ENCODE measurements at regions not wholly inside any gene's neighbourhood (a gene's known extent, or its start where the extent isn't known, plus 50 kb on each side); places are given as distances from the start of the nearest gene placed in this dataset.

DNA sequence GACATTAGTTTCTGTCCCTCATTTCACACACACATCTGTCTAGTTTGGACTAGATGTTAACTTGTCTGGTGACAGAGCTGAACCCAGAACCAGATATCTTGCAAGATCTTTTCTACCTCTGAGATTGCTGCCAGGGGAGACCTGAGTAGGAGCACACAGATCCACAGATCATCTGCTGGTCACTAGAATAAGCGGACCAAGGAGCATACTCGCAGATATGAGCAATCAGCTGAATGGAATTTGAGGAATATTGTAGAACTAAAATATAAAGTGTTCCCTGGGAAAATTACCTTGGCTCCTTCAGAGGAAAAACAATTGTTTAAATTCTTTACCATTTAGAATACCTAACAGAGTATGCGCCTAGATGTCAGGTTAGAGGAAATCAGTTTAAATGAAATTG is 90.7 kb downstream of the TNFSF18 start:
- TF ChIP-seq, protein P1, sequence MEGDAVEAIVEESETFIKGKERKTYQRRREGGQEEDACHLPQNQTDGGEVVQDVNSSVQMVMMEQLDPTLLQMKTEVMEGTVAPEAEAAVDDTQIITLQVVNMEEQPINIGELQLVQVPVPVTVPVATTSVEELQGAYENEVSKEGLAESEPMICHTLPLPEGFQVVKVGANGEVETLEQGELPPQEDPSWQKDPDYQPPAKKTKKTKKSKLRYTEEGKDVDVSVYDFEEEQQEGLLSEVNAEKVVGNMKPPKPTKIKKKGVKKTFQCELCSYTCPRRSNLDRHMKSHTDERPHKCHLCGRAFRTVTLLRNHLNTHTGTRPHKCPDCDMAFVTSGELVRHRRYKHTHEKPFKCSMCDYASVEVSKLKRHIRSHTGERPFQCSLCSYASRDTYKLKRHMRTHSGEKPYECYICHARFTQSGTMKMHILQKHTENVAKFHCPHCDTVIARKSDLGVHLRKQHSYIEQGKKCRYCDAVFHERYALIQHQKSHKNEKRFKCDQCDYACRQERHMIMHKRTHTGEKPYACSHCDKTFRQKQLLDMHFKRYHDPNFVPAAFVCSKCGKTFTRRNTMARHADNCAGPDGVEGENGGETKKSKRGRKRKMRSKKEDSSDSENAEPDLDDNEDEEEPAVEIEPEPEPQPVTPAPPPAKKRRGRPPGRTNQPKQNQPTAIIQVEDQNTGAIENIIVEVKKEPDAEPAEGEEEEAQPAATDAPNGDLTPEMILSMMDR (IDR thresholded peaks at IDR 0.05; ENCODE audit: control insufficient read depth, insufficient read depth, low read depth, low read length, missing control alignments) = no peak
- no peak overlapping the region for H3K4me3 ChIP-seq (ENCODE audit: control insufficient read depth, low read depth, low read length)
- no peak for DNase-seq (ENCODE audit: low read depth)

DNA sequence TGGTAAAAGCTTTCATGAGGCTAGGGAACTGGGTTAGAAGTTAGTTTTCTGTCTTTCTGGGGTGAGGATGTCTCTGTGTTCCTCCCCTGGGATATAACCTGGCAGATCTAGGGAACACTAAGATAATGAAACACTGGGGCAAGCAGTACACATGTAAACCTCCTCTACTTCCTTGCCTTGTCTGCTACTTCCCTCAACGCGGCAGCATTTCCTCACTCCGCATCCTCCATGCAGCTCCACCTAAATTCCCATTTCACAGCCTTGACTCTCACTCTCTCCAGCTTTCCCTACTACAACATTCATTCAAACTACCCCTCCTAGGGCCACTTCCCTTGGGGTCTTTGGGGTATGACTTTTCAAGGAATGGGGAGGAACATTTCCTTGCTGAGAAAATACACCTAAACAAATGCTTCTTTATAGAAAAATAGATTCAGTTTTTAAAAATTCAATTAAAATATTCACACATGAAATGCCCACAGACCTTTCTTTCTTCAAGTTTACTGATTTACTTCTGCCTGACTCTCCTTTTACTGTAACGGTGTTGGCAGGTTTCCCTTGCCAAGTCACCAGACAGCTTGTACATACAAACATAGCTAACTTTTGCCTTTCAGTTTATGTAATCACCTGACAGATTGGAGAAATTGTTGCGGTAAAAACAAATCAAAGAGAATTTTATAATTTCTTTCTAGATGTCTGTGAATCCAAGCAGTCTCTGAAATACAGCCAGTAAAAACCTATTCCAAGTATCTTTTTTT is 90.1 kb downstream of the TNFSF18 start:
- DNase-seq (ENCODE audit: low read depth) = no peak
- H3K4me3 ChIP-seq (ENCODE audit: control insufficient read depth, low read depth, low read length) = no peak overlapping the region
- TF ChIP-seq, protein P1 (IDR thresholded peaks at IDR 0.05; ENCODE audit: control insufficient read depth, insufficient read depth, low read depth, low read length, missing control alignments) = no peak

DNA sequence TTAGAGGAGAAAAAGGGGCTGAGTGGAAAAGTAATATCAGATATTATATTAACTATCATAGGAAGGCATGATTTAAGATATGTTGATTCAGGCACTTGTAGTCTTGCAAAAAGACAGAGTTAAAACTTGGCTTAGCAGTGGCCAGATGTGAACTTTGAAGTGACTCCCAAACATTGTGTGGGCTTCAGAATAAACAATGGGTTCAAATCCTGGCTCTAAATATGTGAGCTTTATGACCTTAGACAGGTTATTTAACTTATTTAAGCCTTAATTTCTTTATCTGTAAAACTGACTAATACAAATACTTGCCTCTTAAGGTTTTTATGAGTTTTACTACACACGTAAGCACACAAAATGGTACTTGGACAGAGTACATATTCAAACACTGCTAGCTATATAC is 85.9 kb downstream of the TNFSF18 start:
- DNase-seq (ENCODE audit: low read depth) = no peak
- H3K4me3 ChIP-seq (ENCODE audit: control insufficient read depth, low read depth, low read length) = no peak overlapping the region
- TF ChIP-seq, protein P1 (IDR thresholded peaks at IDR 0.05; ENCODE audit: control insufficient read depth, insufficient read depth, low read depth, low read length, missing control alignments) = no peak

DNA sequence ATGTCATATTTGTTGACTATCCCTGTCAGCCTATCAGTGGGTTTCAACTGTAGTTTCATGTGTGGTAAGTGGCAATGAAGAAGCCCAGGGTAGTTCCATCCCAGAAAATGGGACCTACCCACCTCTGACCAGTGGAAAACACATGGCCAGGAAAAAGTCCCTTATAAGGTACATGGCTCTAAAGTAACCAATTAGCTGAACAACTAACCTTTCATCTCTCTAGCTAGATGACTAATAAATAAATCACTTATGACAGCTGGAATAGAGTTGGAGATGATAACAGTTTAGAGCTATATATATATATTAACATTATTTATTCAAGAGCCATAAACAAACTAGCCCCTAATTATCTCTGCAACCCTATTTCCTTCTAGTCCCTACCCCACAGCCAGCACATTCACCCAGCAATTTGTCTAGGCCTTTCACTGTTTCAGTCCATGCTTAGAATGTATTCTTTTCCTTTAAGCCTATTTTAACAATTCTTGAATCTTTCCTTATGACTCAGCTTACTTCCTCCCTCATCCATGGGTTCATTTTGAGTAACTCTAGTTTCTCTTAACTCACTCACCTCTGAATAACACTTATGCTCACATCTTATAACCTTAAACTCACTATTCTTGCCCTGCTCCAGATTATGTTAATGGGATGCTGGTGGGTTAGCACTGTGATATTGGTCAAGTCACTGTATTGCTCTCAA is 83.7 kb downstream of the TNFSF18 start:
- no peak overlapping the region for H3K4me3 ChIP-seq (ENCODE audit: control insufficient read depth, low read depth, low read length)
- DNase-seq (ENCODE audit: low read depth) = no peak
- TF ChIP-seq, protein P1 (IDR thresholded peaks at IDR 0.05; ENCODE audit: control insufficient read depth, insufficient read depth, low read depth, low read length, missing control alignments) = no peak

DNA sequence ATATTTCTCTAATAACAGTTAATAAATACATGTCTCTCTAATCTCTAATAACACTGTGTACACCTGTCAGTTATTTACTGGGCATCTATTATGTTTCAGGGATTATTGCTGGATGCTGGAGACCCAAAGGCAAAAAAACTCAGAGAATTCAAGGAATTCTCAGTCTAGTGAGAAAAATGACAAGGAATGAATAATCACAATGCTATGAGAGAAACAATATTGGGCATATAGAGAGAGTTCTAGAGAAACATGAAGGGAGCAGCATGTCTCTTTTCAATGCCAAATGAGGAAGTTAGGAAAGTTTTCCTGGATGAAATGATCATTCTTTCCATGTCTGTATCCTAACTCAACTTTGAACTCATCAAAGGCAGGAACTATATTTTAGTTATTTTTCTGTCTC is 82.8 kb downstream of the TNFSF18 start:
- no peak for DNase-seq (ENCODE audit: low read depth)
- TF ChIP-seq, protein P1 (IDR thresholded peaks at IDR 0.05; ENCODE audit: control insufficient read depth, insufficient read depth, low read depth, low read length, missing control alignments) = no peak
- no peak overlapping the region for H3K4me3 ChIP-seq (ENCODE audit: control insufficient read depth, low read depth, low read length)

DNA sequence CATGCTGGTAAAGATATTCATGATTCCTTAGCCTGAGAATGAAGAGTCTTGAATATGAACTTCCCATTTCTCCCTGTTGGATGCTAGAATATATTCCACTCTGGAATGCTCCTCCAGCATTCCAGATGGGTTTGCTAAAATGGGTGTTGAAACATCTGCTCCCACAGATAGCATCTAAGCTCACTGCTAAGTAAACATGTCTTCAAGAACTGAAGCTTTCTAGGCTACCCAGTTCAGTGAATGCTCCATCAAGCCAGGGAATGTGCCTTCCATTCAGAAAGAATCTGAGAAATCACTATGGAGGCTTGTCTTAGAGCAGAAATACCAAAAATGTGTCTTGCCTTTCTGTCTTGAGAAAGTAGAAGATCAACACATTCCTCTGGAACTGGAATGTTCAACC is 81.1 kb downstream of the TNFSF18 start:
- TF ChIP-seq, protein P1 (IDR thresholded peaks at IDR 0.05; ENCODE audit: control insufficient read depth, insufficient read depth, low read depth, low read length, missing control alignments) = no peak
- peak; percentile 83 for DNase-seq (ENCODE audit: low read depth)
- H3K4me3 ChIP-seq (ENCODE audit: control insufficient read depth, low read depth, low read length) = no peak overlapping the region
